Dermis blood vessel endothelial cell (primary cell): ENCODE measurements at regions not wholly inside any gene's neighbourhood (a gene's known extent, or its start where the extent isn't known, plus 50 kb on each side); places are given as distances from the start of the nearest gene placed in this dataset.
"Not testable (repeated sequence)": the region's sequence is repeated elsewhere in the genome, so short reads cannot be mapped to it uniquely, and the experiment has no call there.

Experiments used
- DNase-seq: peaks from one replicate; pipeline ENCODE4 v3.0.0; 2010

DNA sequence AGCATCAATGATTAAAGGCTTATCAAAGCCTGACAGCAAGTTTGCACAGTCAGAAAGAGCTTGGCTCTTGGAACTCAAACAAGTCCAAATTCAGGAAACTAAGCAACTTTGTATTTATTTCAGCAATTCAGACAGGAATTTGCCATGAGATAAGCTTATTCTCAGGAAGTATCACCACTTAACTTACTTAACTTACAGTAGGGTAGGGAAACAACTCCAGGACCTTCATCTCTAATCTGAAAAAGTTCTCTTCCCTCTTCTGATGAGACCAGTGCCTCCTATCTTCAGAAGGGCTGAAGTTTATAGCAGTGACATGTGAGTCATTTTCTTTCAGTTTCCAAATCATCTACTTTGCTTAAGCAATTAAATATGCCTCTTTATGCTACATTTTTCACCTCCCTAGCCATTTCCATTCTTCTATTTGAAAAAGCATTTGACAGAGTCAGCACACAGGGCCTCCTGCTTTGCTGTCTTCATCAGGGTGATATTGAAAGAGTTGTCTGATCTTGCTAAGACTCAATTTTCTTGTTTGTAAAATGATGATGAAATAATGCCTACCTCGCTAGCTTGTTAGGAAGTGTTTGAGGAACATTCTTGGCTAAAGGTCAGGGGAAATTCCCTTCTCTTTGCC is 389.5 kb downstream of the RND3 start:
- peak; percentile 73 for DNase-seq

DNA sequence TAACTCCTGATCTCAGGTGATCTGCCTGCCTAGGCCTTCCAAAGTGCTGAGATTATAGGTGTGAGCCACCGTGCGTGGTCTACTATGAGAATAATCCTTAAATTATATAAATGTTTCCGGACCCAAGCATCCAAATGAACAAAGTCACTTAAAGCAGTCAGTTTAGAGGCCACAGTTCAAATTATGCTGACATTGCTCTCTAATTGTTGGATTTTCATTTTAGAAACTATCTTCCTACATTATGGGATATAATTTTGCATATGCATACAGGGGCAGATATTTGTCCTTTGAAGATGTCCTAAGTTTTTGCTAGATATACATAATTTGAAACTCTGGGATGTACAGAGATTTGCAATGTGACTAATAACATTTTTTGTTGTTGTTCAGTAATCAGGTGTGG is 390.1 kb downstream of the RND3 start:
- no peak for DNase-seq

DNA sequence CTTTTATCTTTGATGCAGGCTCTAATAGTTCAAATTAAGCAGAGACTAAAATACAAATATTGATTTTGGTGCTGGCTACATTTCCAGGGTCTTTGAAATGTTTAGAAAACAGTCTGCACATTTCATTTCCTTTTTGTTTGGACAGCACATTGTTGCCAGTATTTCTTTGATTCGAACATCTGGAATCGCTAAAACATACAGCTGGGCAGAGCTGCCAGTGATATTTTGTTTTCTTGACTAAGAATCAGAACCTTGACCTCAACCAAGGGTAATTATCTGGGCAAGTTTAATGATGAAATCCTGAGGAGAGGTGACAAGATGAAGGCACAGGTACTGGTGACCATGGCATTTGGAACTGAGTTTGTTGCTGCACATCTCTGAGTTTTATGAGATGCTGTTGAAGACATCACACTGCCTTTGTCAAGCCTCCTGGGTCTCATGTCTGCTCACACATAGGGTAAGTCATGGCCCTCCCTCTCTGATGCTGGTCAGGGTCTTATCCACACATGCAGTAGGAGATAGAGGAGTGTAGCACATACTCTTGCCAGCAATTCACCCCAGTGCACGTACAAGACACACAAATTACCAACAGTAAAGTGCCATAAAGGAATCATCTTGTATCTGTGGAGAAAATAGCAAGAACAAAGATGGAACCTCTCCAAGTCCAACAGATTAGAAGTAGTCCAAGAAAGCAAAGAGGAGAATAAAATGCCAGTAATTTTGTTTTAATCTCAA is 391.9 kb downstream of the RND3 start:
- DNase-seq: no peak

DNA sequence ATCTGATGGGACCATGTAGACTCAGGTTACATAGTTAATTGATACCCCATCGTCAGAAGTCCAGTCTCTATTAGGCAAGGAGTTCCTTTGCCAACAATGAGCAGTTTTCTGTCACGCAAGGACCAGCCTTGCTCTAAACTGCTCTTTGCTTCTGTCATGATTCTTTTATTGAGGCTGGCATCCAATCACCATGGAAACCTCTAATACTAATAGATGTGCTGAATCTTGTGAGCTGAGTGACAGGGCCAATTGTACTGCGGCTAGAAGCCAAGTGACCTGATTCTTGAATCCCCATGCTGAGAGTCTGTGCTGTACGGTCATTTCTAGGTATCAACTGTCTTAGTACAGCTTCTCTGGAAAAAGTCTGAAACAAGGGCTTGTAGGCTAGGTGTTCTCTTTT is 395.6 kb downstream of the RND3 start:
- DNase-seq: no peak

DNA sequence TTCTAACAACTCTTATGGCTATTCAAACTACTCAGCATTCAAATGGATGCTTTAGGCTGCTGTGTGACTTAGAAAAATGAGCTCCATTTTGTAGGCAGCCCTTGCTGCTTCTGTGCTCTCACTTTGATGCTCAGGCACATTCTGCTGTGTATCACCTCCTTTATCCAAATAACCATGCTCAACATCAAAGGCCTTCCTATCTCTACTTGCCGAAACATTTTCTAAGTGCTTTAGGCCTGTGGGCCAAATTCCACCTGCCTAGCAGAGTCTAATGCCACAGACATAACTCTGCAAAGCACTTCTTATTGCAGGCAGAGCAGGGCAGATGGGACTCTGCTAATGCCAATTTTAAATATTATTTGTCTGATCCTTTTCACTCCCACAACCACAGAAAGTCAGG is 397.4 kb downstream of the RND3 start:
- no peak for DNase-seq

DNA sequence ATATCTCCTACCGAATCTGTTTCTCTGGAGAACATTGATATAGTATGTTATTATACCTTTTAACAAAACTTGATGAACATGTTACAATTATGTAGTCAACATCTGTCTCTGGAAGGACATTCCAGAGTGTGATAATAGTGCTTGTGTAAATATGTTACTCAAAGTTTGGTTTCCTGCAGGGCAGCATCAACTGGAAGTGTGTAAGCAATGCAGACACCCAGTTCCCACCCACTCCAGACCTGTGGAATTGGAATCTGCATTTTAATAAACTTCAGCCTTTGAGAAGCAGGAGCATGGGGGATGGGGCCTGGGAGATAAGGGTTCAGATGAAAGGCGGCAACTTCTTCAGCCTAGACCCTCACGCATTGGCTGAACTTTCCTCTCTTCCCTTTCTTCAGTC is 398.9 kb downstream of the RND3 start:
- DNase-seq: peak; percentile 31

DNA sequence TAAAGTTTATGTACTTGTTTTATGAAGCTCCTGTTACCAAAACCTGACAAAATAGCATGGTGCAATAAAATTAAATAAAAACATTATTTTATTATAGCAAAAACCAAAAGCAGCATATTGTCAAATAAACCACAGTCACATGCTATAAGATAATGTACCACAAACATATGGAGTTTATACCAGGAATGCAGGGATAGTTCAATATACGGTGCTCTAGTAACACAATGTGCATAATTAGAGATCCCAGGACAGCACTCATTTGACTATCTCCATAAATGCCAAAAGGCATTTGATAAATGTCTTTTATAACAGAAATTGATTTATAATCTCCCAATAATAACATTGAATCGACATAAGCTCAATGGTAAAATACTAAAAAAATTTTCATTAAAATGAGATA is 402.0 kb downstream of the RND3 start:
- no peak for DNase-seq

DNA sequence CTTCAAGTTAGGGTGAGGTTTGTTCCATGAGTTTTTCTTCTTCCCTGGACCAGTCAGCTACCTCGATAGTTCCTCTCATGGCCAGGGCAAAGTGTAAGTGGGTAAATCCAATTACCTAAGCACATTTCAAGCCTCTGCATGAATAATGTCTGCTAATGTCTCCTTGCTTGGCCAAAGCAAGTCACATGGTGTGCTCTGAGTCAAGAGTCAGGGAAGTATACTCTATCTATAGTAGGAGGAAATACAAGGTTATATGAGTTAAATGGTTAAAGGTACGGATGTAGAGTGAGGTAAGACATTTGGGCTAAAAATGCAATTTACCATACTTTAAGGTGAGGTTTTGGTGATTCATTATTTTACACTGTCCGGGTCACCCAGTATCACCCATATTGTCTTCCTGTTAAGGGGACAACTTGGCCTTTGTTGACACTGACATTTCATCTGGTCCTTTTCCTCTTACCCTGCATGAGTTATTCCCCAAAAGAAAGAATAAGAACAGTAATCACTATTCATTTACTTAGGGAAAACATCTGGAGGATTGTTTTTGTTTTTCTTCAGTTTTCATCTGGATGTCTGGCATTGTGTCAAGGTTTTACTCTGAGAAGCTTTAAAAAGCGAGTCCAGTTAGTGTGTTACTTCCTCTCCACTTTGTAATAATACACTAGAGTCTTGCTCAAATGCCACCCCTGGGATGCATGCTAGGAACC is 405.5 kb downstream of the RND3 start:
- DNase-seq: peak; percentile 56

DNA sequence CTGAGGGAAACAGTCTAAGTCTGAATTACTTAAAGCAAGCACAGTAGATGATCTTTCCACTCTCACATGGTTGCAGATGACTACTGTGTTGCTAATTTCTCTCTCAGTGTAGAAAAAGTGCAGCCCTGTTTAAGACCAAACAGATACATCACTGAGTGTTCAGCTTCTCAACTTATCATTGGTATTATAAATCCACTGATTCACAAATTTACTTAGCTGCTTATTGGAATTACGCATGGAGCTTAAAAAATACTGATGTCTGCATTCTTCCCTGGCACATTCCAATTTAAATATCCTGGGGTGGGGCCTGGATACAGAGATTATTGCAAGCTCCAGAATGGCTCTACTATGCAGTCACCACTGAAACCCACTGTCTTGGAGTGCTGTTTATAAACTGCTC is 411.2 kb downstream of the RND3 start:
- DNase-seq: no peak

DNA sequence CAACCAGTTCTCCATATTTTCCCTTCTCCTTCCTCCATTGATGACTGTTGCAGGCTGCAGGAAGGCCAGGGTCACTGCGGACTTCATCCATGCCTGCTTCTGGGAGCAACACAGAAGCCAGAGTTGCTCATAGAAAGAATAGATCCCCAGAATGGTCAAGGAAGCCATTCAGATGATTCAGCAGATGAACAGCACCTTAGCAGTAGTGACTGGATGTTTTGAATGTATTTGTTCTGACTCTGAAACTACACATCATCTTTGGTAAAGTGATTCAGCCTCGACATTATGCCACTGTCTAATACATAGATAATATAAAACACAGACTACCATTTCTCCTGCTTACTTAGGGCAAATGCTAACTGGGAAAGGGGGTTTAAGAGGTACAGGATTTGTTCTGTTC is 411.6 kb downstream of the RND3 start:
- peak; percentile 51 for DNase-seq

DNA sequence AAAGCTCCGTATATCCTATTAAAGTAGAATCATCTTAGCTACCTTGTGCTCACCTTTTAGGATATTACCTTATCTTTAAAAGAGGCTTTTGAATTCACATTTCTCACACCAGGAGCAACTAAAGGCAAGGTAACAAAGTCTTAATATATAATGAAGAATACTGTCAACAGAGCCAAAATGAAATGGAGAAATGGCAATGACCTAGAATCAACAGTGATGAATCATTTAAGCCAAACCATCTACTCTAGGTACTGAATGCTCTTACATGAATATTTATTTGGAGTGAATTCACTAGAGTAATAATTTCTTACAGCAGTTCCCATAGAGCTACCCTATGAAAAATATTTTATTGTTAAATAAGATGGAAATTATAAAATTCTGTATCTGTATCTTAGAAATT is 421.0 kb downstream of the RND3 start:
- no peak for DNase-seq

DNA sequence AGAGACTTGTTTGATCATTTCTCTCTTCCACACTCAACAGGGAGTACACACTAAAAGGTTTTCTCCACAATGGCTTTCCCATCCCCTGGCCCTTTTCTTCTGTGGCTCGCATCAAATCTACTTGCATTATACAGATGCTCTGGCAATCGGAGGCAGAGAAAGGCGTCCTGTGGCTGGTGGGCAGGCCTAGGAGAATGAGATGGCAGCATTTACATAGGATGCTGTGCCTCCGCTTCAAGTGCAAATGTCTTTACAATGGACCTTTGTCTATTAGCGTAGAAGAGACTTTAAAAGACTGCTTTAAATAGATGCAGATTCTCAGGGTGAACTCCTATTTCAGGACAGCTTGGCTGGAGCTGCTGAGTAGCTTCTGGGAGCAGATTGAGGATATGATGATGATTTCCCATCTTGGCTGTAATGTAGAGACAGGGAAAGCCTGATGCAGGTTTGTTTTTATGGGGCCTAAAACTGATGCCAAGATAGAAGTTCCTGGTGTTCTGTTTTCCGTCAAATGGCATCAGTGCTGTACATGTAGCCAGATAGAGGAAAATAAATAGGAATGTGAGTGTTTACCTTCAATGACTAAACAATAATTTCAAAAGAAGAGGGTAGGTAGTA is 423.4 kb downstream of the RND3 start:
- DNase-seq: no peak

DNA sequence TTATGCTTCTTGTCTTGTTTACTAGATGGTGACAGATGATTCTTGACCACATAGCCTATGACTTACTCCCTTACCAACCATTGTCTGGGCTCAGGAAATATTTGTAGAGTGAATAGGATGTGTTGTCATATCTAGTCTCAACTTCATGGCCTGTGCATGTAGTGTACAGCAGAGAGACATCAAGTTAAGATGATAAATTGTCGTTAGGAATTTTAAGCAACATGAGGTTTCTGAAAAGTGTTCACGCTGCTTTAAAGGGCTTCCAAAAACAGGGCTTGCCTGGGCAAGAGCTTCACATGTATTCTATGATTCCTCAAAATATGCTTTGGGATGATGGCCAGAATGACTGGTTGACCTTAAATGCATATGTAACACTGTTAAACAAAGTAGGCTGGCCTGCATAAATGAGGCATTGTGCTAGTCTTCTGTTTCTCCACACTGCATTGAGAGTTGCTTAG is 424.0 kb downstream of the RND3 start:
- DNase-seq: peak; percentile 37

DNA sequence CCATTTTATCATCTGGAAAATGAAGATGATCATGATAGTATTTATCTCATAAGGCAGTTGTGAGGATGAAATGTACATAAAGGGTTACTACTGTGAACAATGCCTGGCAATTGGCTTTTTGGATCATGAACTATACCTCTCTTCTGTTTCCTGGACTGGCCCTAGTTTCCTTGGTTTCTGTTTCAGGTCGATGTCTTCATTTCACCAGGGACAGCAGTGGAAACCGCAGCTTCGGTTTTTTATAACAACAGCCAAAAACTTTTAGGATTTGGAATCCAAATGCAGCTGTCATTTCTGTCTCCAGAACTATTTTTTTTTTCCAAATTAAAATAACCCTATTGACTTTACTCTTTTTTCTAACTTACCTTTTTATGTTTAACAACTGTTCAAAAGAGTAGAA is 425.1 kb downstream of the RND3 start:
- peak; percentile 18 for DNase-seq

DNA sequence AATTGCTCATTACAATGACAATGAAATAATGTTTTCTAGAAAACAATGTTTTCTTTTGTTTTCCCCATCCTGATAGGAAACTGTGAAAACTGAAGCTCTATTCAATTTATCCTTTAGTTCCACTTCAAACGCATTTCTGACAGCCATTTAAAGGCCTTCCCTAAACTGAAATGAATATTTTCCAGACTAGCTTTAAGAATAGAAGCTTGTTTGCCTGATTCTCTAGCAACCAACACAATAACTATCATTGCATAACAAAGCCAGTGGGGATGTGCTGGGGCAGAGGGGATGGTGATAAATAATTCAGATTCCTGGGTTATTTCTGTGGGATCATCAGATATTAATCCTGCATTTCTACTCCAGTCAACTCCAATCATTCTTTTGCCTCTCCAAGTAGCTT is 427.1 kb downstream of the RND3 start:
- peak; percentile 17 for DNase-seq

DNA sequence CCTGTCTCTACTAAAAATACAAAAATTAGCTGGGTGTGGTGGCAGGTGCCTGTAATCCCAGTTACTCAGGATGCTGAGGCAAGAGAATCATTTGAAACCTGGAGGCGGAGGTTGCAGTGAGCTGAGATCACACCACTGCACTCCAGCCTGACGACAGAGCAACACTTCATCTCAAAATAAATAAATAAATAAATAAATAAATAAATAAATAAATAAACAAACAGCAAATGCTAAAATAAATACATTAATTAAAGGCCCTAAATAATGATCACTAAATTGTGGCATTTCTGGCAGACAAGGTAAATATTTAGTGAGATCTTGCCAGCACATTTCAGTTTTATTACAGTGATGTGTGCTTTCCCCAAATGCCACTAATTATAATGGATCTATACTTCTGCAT is 427.8 kb downstream of the RND3 start:
- DNase-seq: not testable (repeated sequence)

DNA sequence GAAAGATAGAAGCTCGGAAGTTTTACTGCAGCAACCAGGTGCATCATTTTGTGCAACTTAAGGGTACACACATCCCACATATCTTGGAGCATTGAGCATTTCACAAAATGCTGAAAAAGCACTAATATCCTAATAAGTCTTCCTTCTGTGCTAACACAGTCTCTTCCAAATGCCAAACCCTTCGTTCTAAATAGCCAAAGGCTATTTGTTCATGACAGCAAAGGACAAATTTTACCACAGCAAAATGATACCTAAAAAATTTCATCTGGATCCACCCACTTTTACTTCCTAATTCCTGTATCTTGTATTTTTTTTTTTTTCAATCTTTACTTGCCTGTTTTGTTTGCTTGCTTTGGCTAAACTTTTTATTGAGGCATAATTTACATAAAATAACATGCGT is 435.0 kb downstream of the RND3 start:
- no peak for DNase-seq

DNA sequence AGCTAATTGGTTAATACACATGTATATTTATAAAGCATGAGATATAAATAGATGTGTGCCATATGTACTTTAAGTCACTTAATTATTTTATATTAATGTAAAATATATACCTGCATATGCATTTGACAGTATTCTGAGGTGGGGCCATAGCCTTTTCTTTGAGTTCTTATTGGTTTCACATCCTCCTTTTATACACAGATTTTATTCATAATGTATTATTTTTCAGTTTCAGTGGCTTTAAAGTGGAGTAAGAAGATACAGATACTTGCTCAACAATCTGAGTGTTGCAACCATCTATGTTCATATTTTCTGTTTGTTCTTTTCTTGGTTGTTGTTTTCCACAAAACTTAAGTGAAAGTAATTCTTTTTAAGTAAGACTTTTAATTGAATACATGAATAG is 436.5 kb downstream of the RND3 start:
- no peak for DNase-seq

DNA sequence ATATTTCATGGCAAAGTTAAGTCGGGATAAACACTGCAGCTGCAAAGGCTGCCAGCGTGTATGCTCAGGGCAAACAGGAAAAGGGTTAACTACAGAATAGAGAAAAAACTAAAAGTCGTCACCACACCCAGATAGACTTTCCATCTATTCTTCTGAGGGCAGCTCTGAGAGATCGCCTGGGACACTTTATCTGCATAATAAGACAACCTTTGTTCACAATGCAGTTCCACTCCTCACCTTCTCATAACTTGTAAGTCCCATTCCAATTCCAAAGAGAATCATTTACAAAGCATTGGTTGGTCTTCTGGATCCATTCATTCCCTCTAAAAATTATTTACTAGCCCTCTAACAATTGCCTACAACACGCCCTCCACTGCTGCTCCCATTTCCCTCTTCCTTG is 437.4 kb downstream of the RND3 start:
- no peak for DNase-seq

DNA sequence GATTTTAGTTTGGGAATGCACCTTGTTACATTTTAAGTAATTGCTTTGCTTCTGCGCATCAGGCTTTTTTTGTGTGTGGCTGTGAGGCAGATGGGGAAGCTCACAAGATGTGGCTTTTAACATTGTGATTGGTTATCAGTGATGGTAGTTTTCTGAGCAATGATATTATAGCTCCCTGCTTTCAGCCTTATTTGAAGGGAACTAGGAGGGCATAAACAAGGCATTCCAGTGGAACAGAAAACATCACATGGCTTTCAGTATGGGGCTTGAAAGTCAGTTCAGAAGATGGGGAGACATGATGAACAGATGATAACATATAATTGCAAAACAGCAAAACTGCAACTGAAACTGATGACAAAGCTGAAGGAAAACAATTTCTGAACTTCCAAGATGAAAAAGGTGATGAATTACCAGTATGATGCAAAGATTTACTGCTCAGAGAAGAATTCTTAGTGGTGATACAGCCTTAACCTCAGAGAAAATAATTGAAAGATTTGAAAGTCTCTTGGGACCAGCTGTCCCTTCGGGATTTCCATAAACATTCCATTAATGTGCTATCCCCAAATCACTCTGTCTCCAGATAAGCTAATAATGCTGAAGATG is 439.7 kb downstream of the RND3 start:
- DNase-seq: no peak

DNA sequence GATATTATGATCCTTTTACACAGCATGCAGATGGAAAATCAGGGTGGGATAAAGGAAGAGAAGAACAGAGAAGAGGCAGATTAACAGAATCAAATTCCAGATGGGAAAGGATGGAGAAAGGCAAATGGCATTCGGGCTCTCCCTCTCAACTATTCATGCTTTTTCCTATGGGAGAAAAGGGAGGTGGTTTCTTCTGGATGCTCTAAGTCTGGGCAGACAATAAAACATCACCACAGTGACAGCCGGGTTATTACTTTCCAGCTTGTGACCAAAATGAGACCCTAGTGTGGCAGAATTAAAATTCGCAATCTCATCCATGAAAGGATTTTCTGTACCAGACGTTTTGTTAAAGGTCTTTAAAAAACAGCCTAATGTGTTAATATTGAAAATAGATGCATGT is 440.7 kb downstream of the RND3 start:
- no peak for DNase-seq

DNA sequence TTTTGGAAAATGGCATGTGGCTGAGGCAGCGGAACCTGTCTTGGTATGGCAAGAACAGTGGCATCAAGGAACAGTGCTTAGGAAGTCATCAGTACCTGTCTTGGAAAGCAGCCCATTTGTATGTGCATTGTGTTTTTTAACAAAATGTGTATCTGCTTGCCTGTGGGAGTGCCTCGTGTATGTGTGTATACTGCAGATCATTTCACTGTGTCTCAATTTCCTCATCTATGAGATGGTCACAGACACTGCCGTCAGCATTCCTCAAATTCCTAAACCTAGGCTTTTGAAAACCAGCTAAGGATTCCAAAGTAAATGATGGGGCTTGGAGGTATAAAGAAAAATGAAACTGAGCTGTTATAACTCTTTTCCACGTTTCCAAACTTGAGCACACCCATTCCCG is 441.3 kb downstream of the RND3 start:
- DNase-seq: peak; percentile 25

DNA sequence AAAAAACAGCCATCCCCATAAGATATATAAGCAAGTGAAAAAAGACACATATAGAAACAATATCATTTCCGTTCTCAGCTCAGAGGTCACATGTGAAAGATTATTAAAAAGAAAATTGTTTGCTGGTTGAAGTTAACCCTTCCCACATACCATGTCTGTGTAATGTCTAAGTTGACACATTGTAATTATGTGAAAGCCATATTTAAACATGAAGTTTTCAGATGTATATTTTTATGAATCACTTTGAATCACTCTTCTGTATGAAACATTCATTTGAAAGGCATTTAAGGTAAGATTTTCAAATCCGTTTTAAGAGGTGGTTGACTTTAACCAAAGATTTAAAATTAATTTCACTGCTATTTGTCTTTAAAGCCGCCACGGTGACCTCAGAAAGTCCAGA is 441.9 kb downstream of the RND3 start:
- no peak for DNase-seq
